NCI-H526 (cell line): ENCODE measurements at regions not wholly inside any gene's neighbourhood (a gene's known extent, or its start where the extent isn't known, plus 50 kb on each side); places are given as distances from the start of the nearest gene placed in this dataset.

ENCODE experiments used
- DNase-seq, 2 experiments: peaks; one replicate each; lab custom pipeline; 2025; lab: John Stamatoyannopoulos, UW

DNA sequence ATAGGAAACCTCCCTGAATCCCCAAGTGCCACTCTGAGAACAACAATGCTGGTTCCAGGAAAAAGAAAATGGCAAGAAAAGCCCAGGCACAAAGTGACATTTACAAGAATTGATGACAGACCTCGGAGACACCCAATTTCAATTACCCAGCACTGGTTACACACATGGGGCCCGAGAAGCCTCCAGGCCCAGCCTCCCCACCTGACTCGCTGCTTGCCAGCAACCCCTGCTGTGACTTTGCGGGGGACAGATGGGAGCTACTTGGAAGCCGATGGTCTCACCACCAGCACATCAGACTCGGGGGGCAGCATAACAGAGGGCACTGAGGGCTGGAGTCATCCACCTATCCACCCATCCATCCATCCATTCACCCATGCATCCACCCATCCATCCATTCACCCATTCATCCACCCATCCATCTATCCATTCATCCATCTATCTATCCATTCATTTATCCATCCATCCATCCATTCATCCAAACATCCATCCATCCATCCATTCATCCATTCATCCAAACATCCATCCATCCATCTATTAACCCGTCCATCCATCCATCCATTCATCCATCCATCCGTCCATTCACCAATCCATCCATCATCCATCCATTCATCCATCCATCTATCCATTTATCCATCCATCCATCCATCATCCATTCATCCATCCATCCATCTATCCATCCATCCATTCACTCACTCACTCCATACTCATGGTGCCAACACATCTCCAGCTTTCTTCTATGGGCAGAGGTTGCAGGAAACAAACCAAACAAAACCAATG lies 567.6 kb downstream of the BRD1 start:
- DNase-seq, result no peak

DNA sequence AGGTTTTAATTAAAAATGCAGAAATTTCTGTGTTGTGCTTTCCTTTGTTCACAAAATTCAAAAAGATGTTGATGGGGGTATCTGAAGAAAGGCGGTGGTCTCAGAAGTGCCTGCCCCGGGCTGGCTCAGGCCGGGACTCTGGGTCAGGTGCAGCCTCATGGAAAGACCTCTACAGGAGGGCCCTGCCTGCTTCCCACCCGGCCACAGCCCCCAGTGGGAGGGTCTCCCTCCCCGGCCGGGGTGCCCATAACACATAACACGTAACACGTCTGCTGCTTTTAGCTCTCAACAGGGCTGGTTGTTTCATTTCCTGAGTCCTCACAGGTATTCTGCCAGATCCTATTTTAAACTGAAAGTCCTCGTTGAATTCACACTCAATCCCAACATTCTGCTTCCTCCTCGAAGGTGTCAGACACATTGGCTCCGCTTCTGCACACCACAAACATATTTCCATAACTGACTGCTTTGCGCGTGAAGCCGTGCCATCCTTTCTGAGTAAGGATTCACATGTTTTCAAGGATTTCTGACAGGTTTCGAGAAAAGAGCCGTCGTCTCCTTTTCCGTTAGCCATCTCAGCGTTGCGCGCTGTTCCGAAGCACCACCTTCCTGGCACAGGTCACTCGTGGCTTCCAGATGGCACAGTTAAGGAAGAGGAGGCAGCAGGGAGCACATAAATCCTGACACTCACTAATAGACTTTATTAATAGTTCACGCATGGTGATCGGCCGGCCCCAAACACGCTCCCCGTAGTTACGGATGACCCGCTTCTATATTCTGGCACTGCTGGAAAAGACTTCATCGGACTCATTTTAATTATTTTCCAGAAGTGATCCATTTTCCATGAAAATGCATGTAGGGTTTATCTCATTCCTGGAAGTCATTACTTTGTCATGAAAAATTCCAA lies 569.3 kb downstream of the BRD1 start:
- no peak for DNase-seq

DNA sequence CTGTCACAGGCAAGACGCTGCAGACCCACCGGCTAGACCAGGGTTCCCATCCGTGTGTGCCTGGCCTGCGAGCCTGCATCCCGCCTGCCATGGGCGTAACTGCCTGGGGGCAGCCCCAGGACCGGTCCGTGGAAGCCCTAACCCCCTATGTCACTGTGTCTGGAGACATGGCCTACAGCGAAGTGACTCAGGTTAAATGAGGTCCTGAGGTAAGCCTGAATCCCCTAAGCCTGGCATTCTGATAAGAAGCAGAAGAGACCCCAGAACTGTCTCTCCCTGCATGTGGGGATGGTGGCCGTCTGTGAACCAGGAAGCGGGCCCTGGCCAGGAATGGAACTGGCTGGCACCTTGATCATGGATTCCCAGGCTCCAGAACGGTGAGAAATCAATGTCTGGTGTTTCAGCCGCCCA lies 570.1 kb downstream of the BRD1 start:
- no peak for DNase-seq

DNA sequence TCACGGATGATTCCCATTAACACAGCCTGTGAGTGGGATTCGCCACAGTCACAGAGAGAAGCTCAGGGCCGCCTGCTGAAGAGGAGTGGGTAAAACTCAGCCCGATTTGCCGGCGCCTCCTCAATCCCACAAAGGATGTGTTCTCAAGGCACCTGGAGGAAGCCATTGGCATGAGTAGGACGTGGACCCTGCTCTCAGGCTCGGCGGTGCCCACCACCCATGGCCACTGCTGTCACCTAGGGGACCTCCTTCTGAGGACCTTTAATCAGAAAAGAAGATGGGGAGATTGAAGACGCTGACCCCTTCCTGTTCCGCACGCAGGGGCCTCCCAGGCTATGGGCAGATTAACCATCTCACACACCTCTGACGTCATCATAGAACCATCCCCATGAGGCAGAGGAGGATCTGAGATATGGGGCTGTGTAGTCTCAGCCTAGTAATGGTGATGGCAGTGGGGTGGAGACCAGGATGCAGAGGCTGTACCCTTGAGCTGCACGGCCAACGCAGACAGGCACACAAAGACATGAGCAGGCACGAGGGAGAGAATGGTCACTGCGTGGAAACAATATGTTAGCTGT lies 571.8 kb downstream of the BRD1 start:
- no peak for DNase-seq

DNA sequence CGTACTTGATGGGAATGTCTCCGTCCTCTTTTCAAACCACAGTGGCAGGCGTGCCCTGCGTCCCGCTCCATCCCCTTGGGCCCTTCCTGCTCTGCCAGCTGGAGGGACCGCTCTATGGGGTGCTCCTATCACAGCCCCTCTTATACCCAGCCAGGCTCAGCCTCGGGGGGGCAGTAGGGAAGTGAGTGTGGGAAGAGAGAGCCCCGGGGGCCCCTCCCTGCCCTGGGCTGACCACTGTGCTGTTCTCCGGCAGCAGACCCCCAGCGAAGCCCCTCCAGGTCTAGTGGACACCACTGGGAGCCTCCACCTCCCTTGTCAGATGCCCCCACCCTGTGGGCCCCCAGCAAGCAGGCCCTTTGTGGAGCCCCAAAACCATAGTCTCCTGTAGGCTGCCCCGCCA lies 572.5 kb downstream of the BRD1 start:
- DNase-seq, result no peak

DNA sequence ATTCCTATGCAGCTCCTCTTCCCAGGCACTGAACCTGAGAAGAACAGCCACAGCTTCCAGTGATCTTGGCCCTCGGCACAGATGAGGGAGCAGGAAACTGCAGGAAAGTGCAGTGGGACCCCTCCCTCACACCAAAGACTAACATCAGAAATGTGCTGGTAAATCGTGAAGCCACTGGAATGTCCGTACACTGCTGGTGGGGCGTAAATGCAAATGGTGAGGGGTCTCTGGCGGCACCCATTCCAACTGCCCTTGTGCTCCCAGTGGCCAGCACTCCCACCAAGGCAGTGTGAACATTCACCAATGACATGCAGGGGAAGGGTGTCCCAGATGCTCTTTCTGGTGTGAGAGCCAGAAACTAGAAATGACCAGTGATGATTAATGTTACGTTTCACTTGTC lies 574.0 kb downstream of the BRD1 start:
- no peak for DNase-seq

DNA sequence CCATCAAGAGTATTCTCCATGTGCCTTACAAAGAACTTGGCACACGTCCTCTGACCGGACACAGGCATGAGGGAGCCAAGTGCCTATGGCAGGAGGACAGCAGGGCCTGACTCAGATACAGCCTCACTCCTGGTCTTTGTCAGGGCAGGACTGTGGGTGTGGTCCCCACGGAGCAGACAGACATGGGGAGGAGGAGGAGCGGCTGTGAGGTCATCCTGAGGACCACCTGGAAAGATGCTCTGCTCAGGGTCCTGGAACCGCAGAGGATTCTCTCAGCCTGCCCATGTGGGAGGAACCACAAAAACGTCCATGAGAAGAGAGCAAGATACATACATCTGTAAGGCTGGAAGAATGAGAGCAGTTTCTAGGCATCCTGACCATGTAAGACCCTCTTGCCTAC lies 576.3 kb downstream of the BRD1 start:
- no peak for DNase-seq

DNA sequence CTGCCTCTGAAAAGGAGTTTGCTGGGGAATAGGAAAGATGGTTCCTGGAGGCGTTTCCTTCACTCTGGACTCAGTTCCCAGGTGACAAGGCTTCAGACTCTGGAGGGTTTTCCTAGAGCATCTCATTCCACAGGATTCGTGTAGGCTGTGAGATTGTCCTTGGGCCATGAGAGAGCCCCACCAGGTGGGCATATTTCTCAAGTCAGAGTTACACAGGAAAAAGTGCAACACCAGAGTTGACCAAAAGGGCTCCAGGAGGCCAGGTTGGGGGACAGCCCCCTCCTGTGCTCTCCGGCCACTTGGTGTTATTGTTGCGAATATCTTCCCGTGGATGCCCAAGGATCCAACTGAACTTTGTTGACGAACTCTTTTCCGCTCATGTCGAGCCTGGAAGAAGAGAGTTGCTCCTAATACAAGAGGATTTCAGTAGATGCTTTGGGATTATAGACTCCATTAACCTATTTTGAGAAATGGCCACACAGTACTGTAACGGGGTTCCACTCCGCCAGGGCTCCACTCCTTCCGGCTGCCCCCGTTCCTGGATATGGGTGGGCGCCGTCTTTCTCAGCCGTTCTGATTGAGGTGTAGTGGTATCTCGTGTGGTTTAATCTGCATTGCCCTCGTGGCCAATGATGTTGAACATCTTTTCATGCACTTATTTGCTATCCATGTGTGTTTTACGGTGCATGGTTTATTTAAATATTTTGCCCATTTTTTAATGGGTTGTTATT lies 580.3 kb downstream of the BRD1 start:
- no peak for DNase-seq

DNA sequence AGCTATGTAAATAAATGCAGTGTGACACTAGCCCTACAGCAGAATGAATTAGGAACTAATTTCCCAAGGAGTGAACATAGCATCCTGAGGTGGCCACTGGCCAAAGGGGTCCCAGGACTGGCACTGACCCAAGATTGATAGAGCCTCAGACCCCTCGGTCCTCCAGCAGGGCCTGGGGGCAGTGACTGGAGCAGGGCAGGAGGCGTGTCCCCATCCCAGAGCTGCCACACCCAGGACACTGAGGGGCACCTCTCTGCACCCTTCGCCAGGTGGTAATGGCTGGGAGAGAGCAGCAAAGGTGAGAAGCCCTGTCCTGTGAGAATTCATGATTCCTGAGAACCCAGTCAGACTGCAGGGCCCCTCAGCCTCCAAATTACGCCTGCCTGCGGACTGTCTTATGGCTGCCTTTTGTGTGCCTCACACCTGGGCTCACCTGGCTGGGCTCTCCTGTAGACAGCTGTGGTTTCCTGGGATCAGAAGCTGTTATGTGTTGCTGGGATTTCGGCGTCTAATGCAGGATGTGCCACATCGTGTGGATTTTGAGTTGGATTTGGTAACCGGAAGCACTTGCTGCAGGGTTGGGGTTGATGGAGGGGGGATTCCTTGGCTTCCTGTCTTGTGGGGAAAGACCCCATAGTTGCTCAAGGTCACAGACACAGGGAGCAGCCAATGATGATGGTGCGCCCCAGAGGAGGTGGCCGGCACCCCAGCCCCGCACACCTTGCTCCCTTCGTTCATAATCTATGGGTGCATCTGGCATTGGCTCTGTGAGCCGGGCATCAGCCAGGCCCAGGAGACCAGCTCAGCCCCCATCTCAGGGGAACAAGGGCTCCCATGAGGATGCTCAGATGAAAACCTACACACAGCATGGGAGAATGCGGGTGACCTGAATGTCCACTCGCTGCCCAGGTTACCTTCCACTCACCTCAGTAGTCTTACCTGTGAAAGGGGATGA lies 582.9 kb downstream of the BRD1 start:
- DNase-seq, result no peak

DNA sequence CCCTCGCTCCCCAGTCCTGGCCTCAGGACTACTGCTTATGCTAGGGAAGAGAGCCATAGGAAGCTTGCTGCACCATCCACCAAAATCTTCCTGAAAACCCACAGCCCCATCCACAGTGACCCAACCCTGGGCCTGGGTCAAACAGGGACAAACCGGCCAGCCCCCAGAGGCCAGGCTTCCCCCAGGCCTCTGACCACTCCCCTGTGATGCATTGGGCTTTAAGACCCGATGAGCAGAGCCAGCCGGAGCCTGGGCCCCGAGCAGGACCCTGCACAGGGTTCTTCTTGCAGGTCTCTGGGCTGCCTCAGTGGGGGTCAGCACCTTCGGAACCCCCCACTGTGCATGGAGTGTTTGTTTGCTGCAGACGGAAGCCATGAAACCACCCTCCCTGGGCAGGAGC lies 583.7 kb downstream of the BRD1 start:
- DNase-seq, result no peak

DNA sequence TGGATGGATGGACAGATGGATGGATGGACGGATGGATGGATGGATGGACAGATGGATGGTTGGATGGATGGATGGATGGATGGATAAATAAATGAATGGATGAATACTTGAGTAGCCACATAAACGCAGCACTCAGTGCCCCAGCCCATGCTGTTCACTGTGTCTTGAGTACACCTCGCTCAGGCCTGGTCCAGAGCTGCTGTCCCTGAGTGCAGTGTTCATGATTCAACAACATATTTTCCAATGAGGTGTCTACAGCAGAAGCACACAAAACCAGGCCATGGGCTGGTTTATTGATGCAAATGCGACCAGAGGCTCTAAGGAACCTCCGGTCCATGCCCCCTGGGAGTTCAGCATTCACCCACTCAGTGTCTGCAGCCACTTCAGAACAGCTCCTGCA lies 584.3 kb downstream of the BRD1 start:
- DNase-seq, result no peak

DNA sequence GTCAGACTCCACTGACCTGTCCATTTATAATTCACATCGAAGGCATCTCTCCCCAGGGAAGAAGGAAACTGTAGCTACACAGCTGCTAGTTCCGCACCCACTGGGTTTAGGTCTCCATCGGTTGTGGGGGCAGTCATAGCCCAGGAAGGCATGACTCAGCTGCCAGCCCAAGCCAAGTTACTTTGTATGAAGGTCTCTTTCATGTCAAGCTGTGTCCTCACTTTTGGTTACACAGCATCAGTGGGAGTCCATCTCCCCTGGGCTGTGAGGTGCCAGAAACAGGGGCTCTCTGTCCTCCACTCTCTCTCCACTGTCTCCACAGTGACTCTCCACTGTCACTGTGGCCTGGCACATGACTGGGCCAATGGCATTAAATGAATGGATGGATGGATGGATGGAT lies 585.2 kb downstream of the BRD1 start:
- no peak for DNase-seq

DNA sequence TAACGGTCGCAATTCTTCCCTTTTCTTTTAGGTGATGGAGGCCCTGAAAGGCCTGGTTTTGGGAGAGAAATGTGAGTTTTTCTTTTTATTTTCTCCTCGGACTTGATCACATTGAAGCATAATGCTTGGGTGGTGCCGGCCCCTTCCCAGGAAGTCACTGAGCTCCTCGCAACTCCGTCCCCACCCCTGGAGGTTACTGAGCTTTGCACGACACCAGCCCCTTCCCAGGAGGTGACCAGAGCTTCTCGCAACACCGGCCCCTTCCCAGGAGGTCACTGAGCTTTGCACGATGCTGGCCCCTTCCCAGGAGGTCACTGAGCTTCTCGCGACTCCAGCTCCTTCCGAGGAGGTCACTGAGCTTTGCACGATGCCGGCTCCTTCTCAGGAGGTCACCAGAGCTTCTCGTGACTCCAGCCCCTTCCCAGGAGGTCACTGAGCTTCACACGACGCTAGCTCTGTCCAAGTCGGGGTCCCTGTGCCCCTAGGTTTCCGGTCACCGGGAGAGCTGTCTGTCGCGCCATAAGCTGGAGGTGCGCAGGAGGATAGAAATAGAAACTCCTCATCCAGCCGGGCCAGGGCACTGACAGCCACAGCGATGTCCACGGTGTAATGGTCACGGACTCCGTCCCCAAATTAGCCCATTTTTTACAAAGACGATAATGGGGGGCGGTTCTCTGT lies 586.4 kb downstream of the BRD1 start:
- DNase-seq, result no peak

DNA sequence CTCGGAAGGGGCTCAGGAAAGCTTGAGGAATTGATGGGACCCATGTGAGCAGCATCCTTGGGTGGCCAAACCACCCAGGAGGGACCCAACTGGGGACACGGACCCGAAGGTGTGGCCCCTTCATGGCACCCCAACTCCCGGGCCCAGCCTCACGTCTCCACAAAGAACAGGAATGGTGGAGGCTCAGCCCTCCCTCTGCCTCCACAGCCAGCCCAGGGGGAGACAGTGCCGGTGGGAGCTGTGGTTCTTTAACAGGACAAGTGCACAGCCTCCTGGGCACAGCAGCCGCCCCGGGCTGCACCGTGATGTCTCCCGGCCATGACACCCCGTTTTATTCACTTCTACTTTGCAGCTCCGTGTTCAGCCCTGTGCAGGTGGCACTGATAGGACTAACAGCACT lies 587.2 kb downstream of the BRD1 start:
- DNase-seq, result no peak

DNA sequence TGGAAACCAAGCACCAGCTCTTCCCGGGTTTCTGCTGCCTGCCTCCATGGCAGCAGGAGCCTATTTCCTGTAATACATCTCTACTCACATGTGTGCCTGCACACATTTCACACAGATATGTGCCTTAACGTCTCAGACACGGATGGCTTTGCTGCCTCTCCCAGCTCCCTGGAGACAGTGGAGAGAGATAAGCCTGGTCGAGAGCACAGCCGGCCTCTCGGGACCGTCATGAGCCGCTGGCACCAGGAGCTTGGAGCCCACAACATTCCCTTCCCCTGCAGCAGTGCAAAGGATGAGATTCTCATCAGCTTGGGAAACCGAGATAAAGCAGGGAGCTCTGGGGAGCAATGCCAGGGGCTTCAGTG lies 587.7 kb downstream of the BRD1 start:
- no peak for DNase-seq

DNA sequence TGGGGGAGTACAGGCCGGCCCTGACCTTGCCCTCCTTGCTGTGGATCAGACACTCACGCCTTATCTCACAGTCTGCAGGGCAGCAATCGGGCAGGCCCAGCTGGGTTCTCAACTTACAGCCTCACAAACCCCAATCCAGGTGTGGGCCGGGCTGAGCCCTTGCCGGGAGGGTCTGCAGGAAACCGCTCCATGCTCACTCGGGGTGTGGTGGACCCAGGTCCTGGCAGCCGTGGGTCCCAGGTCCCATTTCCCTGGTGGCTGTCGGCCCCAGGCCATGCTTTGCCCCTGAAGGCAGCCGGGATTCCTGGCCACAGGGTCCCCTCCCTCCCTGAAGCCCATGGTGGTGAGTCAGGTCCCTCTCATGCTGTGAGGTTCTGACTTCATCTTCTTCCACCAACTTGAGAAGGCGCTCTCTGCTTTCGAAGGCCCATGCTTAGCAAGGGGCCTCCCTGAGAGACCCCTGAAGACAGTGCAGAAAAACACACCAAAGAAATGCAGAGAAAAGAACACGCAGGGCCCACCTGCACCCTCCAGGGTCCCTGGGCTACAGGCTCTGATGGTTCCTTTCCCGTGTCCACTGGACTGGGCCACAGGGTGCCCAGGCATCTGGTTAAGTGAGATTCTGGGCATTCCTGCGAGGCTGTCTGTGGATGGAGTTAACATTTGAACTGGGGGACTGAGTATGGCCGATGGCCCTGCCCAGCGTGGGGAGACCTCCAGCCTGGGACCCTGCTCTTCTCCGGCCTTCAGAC lies 588.2 kb downstream of the BRD1 start:
- DNase-seq, result no peak

DNA sequence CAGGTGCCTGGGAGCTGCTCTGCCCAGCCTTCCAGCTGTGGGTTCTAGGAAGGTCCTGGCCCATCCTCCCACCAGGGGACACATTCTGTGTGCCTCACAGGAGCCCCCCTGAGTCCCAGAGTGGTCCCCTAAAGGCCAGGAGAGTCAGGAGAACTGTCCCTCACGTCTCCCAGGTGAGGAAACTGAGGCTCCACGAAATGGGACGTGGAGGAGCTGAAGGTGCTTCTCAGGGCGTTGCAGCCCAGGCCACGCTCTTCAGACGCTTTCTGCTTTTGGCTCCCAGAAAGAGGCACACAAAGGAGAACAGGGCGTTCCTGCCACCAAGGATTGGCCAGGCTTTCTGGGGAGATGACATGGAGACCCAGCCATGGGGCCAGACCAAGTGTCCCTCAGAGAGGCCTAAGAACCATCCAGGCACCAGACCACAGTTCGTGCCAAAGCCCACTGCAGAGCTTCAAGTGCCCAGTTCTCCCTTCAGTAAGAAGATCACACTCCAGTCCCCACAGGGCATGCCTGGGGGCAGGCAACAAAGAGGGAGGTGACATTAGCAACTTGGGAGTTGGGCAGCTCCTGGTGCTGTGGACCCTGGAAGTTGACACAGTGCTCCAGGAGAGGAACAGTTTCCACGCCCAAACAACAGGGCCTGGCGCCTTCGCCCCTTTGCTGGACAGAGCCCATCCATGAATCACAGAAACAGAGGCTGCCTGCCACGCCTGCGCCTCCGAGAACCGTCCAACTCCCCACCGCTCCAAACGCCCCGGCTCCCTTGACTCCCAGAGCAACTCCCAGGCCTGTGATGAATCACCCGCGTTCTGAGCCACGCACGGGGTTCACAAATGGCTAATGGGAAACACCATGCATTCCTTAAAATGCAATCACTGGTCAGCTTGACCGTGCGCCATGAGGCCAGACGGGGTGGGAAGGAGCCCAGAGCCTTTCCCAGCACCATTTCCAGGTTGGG lies 589.2 kb downstream of the BRD1 start:
- no peak for DNase-seq

DNA sequence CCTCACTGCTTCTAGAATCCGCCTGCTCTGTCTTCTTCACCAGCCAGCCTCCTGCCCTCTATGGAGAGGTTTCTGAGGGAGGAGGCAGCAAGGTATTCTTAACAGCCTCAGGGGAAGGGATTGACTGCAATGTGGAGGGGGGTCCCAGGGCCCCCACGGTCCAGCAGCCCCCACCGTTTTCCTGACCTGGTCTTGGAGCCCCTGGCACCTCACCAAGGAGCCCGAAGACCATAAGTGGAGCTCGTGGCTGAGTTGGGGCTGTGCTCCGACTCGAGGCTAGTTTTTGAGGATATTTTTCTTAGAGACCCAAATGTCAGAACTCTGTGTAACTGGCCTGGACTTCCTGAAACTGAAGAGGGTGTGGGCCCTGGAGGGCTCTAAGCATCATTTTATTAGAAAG lies 590.0 kb downstream of the BRD1 start:
- no peak for DNase-seq

DNA sequence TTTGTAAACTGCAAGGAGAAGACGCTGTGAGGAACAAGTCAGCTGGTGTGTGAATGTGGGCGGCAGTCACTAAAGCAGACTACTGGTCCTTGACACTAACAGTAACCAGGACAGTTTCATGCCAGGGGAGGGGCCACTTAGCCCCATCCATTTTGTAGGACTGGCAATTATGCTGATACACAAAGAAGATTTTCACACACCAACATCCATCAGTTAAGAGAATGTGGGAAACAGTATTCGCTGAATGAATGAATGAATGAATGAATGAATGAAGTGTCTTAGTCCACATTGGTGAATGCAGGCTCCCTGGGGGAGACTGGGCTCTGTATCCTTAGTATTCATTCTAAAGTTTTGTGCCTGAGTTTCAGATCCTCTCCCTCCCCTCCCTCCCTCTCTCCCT lies 590.4 kb downstream of the BRD1 start:
- no peak for DNase-seq
